Mesodermal cell (in vitro differentiated cells): ENCODE measurements at regions not wholly inside any gene's neighbourhood (a gene's known extent, or its start where the extent isn't known, plus 50 kb on each side); places are given as distances from the start of the nearest gene placed in this dataset.

Experiments
- H3K27ac ChIP-seq: 2 replicates; pipeline ENCODE4 v1.7.0; 2013; ENCODE audit warnings: mild to moderate bottlenecking, low read depth, low read length, moderate library complexity; ENCODE audit not compliant: severe bottlenecking
- H3K36me3 ChIP-seq: 2 replicates; pipeline ENCODE4 v1.7.1; 2013; ENCODE audit warnings: mild to moderate bottlenecking, low read length, moderate library complexity; ENCODE audit not compliant: control insufficient read depth, insufficient read depth
- H3K4me1 ChIP-seq: one replicate; pipeline ENCODE4 v1.7.1; 2013; ENCODE audit warnings: mild to moderate bottlenecking, low read length; ENCODE audit not compliant: insufficient read depth, control insufficient read depth, poor library complexity, severe bottlenecking
- H3K4me3 ChIP-seq: 2 replicates; pipeline ENCODE4 v1.7.0; 2013; ENCODE audit warnings: low read length, control low read depth, mild to moderate bottlenecking; ENCODE audit not compliant: insufficient read depth, poor library complexity, severe bottlenecking; ENCODE audit errors: extremely low read depth
- H3K9me3 ChIP-seq: 2 replicates; pipeline ENCODE4 v1.7.1; 2013; ENCODE audit warnings: mild to moderate bottlenecking, low read length, moderate library complexity; ENCODE audit not compliant: control insufficient read depth
- WGBS, 2 experiments: methylation state at CpG; one replicate each; pipeline ENCODE4 v1.1.5; 2013; ENCODE audit warnings: missing lambda C conversion rate in 2 of 2; ENCODE audit not compliant: insufficient coverage in 2 of 2; 5-methylcytosine and 5-hydroxymethylcytosine counted together

GRCh38 chr11:24375931-24376330 lies 120.9 kb upstream of the LUZP2 start:
- no peaks in the 10 kb centered on the region for H3K9me3 ChIP-seq
- H3K36me3 ChIP-seq: no peaks in the 10 kb centered on the region
- H3K4me1 ChIP-seq: no peaks in the 10 kb centered on the region
- no peak overlapping the region for H3K4me3 ChIP-seq
- 100% methylated on average over 1 of the region's 3 CpGs; no CpG with 5 or more reads in 1 of the 2 experiments for WGBS, 2 experiments
- H3K27ac ChIP-seq: no peak overlapping the region

- Histone ChIP-seq H3K4me1 (no peaks in the 10 kb centered on the region), H3K27ac (no peak overlapping the region), H3K4me3 (no peak overlapping the region), H3K9me3 (no peaks in the 10 kb centered on the region), H3K36me3 (no peaks in the 10 kb centered on the region)
- WGBS, 2 experiments: 81 to 100% methylated on average over 1 to 2 of the region's 2 CpGs
Measured at GRCh38 chr11:24383137-24383536, 113.7 kb upstream of the LUZP2 start.

DNA sequence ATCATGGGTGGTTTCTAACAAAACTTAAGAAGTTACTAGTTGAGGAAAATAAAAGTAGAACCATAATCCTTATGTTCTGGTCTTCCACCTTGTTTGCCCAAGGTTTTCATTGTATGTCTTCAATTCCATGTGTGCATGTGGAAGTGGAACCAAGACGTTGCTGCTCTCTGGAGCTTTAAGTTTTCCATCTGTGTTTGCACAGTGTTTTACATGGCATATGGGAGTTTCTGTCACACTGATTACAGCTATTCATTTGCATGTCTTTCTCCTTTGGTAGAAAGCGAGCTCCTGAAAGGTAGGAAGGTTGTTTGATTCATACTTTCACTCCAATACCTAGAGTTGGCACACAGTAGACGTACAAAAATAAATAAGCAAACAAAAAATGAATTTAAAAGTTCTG lies 112.6 kb upstream of the LUZP2 start:
- Histone ChIP-seq H3K4me3 (no peak overlapping the region), H3K9me3 (no peaks in the 10 kb centered on the region), H3K36me3 (no peaks in the 10 kb centered on the region), H3K27ac (no peak overlapping the region), H3K4me1 (no peaks in the 10 kb centered on the region)
- WGBS, 2 experiments: 50 to 83% methylated on average over 1 of the region's 3 CpGs

DNA sequence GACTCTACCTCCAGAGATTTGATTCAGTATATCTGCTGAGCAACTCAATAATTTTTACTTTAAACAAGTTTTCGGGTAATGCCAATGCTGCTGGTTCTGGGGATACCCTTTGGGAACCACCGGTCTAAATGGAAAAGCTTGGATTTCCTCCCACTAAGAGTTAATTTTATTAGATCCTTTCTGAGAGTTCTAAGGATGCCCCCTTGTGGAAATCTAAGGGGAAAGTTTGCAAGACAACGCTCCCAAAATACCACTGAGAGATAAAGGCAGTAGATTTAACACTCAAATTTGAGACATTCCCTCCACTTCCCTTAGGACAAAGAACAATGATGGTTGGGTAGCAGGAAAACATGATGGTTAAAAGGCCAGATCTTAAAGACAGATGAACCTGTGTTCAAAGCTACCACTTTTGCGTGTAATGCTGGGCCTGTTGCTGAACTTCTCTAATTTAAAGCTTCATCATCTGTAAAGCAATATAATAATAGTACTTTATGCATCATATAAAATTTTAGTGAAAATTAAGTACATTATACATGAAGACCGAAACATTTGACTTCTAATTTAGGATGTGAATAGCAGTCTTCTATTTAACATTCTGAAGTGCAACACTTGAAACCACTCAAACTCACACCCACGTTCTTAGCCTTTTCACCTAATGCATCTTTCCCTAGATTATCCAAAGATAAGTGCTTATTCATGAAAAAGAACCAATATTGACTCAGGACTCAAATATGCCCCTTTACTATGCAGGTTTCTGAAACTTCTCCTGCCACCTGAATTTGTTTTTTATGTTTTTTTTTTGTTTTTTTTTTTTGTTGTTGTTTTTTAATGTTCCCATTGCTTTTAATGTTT lies 110.1 kb upstream of the LUZP2 start:
- Histone ChIP-seq H3K4me3 (no peak overlapping the region), H3K27ac (no peak overlapping the region)
- WGBS, 2 experiments: 80 to 83% methylated on average over 1 of the region's 6 CpGs

GRCh38 chr11:24389575-24389974 lies 107.3 kb upstream of the LUZP2 start:
- Histone ChIP-seq H3K4me1 (no peaks in the 10 kb centered on the region), H3K27ac (no peak overlapping the region), H3K4me3 (no peak overlapping the region), H3K36me3 (no peaks in the 10 kb centered on the region), H3K9me3 (no peaks in the 10 kb centered on the region)
- WGBS, 2 experiments: 84 to 96% methylated on average over 3 to 5 of the region's 5 CpGs

More for the DNA sequence above, 110.1 kb upstream of the LUZP2 start:
- no peaks in the 10 kb centered on the region for H3K36me3 ChIP-seq
- no peaks in the 10 kb centered on the region for H3K4me1 ChIP-seq
- H3K9me3 ChIP-seq: no peaks in the 10 kb centered on the region

DNA sequence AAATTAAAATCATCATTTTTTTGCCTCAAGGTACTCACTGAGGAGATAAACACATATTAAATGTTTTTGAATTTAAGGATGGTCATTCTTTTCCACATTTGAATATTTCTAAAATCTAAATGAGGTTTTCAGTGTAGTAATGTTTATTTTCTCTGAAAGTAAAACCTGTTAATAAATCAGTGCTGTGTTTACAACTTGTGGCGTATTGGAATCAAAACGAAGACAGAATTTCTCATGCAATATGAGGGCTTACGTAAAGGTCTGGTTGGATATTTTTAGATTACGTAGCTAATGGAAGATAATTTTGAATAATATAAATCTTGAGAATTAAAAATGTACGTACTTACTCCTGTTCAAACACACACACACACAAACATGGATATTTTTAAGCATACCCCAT lies 106.8 kb upstream of the LUZP2 start:
- 50% methylated on average over 2 of the region's 5 CpGs; no CpG with 5 or more reads in 1 of the 2 experiments for WGBS, 2 experiments
- H3K4me3 ChIP-seq: no peak overlapping the region
- H3K4me1 ChIP-seq: no peaks in the 10 kb centered on the region
- H3K36me3 ChIP-seq: no peaks in the 10 kb centered on the region
- H3K9me3 ChIP-seq: no peaks in the 10 kb centered on the region
- no peak overlapping the region for H3K27ac ChIP-seq

- Histone ChIP-seq H3K36me3 (no peaks in the 10 kb centered on the region), H3K4me3 (no peak overlapping the region), H3K27ac (no peak overlapping the region), H3K4me1 (no peaks in the 10 kb centered on the region), H3K9me3 (no peaks in the 10 kb centered on the region)
- no CpG with 5 or more reads among the region's 1 CpG for WGBS, 2 experiments
Measured at GRCh38 chr11:24390762-24391161, 106.1 kb upstream of the LUZP2 start.

DNA sequence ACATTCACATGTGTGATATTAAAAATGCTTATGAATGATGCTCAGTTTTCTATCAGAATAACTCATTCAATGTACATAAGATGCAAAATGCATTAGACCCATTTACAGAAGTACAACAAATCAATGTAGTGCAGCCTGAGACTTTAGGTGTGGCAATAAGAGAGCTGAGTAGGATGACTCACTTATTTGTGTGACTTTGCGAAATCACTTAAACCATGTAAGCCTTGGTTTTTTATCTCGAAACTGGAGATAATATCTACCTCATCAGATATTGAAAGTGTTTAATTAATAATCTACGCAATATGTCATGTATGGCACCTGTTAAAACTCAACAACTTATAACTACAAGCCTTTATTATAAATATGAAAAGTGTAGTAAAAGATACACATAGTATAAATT lies 105.7 kb upstream of the LUZP2 start:
- 83% methylated on average over 1 of the region's 3 CpGs; no CpG with 5 or more reads in 1 of the 2 experiments for WGBS, 2 experiments
- Histone ChIP-seq H3K9me3 (no peaks in the 10 kb centered on the region), H3K27ac (no peak overlapping the region)

DNA sequence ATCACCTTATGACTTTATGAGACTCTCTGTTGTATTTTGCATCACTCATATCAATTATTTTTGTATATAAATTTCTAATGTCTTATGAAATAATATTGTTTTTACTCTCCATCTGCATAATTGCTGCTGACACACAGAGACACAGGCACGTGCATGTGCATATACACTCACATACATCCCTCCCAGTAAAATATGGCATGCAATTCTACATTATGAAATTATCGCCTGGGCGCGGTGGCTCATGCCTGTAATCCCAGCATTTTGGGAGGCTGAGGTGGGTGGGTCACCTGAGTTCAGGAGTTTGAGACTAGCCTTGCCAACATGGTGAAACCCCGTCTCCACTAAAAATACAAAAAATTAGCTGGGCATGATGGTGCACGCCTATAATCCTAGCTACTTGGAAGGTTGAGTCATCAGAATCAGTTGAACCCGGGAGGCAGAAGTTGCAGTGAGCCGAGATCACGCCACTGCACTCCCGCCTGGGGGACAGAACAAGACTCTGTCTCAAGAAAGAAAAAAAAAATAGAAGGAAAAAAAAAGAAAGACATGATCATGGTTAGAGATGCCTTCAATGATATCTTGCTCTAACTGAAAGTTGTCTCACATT lies 96.7 kb upstream of the LUZP2 start:
- Histone ChIP-seq H3K27ac (no peak overlapping the region), H3K4me3 (no peak overlapping the region), H3K9me3 (no peaks in the 10 kb centered on the region), H3K36me3 (no peaks in the 10 kb centered on the region), H3K4me1 (no peaks in the 10 kb centered on the region)
- 88 to 92% methylated on average over 2 to 5 of the region's 10 CpGs for WGBS, 2 experiments

More for the DNA sequence above, 105.7 kb upstream of the LUZP2 start:
- Histone ChIP-seq H3K4me1 (no peaks in the 10 kb centered on the region), H3K4me3 (no peak overlapping the region), H3K36me3 (no peaks in the 10 kb centered on the region)

DNA sequence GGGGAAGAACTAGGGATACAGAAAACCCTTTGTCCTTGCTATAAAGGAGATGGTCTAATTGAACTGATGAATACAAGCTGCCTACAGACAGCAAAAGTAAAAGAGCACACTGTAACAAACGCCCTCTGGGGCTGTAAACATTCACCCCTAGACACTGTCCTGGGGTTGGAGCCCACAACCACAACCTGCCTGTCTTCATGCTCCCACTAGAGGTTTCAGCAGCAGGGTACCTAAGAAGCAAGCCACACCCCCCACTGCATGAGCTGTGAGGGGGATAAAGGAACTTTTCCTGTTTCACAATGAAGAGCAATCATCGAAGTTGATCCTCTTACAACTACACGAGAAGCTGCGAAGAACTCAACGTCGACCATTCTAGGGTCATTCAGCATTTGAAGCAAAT lies 90.5 kb upstream of the LUZP2 start:
- Histone ChIP-seq H3K9me3 (no peaks in the 10 kb centered on the region), H3K4me1 (no peaks in the 10 kb centered on the region), H3K36me3 (no peaks in the 10 kb centered on the region), H3K27ac (no peak overlapping the region), H3K4me3 (no peak overlapping the region)
- WGBS, 2 experiments: 65 to 100% methylated on average over 3 to 5 of the region's 6 CpGs

GRCh38 chr11:24406980-24407379 lies 89.9 kb upstream of the LUZP2 start:
- H3K27ac ChIP-seq: no peak overlapping the region
- H3K4me3 ChIP-seq: no peak overlapping the region
- no peaks in the 10 kb centered on the region for H3K9me3 ChIP-seq
- 95 to 100% methylated on average over 3 to 8 of the region's 9 CpGs for WGBS, 2 experiments
- no peaks in the 10 kb centered on the region for H3K36me3 ChIP-seq
- no peaks in the 10 kb centered on the region for H3K4me1 ChIP-seq
